Dermis microvascular lymphatic vessel endothelial cell (primary cell): ENCODE measurements at regions not wholly inside any gene's neighbourhood (a gene's known extent, or its start where the extent isn't known, plus 50 kb on each side); places are given as distances from the start of the nearest gene placed in this dataset.
A peak's percentile ranks its signal among the peaks of the same experiment; 100 is the strongest.

Source experiments
- DNase-seq, 2 donors: peaks; one replicate each; pipeline versions ENCODE4 v3.0.0 to v3.0.0-alpha.2; 2010; ENCODE audit warnings: low read depth in 2 of 2

DNA sequence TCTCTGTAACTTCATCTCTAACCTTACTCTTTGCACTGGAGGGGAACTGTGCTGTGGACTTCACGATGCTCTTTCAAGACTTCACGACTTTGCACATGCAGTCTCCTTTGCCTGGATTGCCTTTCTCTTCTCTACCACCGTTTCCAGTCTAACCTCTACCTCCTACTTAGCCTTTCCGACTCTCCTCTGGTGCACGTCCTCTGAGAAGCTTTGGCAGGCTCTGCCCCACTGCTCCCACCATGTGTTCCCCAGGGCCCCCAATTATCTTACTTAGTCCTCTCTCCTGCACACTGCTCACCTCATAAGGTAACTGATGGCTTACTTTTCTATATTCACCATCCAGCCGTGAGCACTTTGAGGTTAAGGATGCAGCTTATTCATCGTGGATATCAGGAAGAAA is 101.7 kb upstream of the GJB5 start:
- DNase-seq: no peak

DNA sequence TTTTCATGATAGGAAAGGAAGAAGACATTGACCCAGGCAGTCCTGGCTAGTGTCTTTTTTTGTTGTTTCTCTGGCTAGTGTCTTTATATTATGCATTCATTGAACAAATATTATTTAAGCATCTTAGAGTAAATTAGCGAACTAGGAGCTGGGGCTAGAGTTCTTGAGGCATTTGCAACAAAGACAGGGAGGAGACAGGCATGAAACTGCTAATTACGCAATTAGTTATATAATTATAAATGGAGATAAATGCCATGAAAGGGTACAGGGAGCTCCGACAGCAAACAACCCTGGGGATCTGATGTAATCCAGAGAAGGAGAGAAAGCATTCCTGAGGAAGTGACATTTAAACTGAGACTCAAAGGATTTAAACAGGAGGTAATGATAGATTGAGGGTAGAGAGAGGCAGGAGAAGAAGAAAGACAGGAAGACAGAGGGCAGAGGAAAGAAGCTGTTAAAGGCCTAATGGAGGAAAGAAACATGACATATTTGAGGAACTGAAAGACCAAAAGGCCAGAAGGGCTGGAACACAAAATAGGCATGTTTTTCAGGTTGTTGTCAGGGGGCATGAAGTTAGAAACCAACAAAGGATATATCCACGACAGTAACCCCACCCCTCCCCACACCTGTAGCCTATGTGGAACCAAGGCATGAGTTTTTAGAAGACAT is 99.5 kb upstream of the GJB5 start:
- no peak for DNase-seq

DNA sequence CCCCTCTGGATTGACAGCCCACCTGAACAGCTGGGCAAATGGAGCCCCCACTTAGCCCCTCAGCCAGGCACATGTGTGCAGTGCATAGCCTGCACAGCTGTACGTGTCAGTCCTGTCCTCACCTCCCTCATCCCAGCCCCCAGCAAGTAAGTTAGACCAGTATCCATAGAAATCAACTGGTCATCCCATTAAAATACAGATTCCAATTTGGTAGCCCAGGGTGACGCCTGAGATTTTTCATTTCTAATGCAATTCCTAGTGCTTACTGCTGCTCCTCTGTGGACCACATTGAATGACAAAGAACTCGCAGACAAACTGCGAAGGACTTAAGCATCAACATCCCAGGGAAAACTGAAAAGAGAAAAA is 99.0 kb upstream of the GJB5 start:
- DNase-seq: no peak

DNA sequence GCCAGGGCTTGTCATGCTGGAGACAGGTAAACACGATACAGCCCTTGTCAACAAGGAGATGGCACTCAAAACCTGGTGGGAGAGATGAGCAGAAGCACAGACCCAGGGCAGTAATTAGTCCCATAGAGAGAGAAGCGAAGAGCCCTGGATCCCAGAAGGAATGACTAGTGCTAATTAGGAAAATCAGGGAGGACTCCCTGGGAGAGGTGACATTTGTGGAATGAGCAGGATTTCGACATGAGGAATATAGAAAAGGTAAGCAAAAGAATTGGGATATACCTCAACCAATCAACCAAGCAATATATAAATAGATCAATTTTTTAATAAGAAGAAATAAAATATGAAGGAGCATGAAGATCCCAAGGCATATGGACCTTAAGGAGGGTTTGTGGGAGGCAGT is 98.5 kb upstream of the GJB5 start:
- DNase-seq: no peak

DNA sequence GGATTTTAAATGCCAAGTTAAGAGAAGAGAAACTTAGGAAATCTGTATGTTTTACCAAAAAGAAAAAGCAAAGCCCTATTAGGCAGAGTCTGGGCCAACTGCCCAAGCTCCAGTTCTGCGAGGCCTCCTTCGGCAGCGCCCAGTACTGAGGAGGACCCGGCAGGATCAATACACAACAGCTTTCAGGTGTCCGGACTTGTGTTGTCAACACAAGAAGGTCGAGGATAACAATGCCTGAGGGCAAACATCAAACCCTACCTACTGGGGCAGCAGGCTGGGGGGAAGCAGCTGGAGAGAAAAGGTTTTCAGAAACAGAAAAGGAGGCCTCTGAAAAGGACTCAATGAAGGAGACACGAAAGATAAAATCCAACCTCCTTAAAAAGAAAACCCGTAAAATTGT is 98.1 kb upstream of the GJB5 start:
- no peak for DNase-seq

DNA sequence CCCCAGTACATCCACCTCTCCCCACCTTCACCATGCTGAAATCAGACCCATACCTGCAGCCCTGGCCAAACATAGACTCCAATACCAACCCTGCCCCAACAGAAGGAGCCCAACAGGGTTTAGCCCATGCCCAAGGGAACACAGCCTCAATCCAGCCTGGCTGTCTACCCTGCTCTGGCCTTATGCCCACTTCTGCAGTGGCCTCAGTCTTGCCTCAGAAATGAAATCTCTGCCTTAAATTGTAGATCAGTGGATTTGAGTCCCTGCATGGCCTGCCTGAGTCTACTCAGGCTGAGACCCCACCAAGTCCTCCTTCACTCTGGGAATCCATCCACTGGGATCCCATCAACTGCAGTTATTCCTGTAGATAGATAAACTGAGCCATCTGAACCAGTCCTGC is 97.6 kb upstream of the GJB5 start:
- no peak for DNase-seq

DNA sequence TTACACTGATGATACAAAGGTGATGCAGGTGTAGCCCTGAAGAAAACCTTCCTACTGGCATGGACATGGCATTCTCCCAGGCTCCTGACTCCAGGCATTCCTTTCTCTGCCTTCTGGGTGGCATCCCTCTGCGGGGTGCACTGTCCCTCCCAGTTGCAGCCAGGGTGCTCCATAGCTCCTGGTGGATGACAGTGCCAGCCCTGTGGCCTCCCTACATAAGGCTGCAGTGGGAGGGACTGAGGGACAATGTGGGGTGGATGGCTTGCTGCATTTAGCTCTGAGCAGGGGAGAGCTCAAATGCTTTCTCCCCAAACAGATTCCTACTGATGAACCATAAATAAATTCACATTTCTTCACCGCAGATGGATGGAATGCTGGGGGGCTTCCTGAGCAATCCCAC is 97.0 kb upstream of the GJB5 start:
- no peak for DNase-seq

DNA sequence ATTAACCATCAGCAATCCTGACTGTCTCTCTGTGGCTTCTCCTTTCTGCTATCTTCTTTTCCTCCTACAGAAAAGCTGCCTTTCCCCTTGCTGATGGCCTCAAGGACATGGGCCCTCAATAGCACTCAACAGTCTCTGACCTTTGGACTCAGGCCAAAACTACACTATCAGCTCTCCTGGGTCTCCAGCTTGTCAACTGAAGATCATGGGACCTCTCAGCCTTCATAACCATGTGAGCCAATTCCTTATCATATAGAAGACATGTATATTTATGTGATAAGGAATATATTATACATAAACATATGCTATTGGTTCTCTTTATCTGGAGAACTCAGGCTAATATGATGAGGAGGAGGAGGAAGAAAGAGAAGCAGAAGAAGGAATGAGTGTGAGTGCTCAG is 91.8 kb upstream of the GJB5 start:
- DNase-seq: no peak

DNA sequence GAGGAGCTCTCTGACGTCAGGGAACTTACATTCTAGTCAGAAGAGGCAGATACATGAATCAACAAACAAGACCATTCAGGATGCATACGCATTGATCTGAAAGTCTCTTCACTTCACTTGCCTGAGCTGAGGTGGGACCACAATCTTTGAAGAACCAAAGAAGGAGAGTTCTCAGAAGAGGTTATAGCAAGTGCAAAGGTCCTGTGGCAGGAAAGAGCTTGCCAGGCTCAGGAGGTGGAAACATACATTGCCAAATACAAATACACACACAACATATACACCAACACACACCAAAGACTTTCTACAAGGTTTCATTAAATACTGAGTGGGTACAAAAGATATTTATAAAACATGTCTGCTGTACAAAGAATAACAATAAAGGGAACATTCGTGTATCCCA is 86.8 kb upstream of the GJB5 start:
- DNase-seq: no peak

DNA sequence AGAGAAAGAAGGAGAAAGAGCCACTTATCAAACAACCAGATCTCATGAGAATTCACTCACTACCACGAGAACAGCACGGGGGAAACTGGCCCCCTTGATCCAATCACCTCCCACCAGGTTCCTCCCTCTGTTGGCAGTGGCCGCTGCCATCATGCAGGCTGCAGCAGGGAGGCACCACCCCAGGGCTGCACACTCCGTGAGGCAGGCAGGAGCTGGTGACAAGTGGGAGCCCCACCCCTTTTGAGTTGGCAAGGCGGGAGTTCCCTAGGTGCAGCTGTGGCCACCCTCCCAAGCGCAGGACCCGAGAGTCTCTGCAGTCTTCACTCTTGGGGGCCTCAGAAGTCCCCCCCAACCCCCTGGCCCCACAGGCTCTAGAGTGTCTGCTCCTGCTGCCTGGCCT is 83.9 kb upstream of the GJB5 start:
- no peak for DNase-seq

DNA sequence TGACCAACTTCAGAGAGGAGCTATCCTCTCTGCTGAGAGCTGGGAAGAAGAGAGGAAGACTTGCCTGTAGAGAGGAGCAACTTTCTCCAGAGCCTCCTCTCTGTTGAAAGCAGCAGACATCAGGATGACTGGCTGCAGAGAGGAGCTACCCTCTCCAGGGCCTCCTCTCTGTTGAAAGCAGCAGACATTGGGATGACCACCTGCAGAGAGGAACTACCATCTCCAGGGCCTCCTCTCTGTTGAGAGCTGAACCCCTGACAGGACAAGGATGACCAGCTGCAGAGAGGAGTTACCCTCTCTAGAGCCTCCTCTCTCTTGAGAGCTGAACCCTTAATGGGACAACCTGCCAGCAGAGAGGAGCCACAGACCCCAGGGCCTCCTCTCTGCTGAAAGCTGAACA is 83.0 kb upstream of the GJB5 start:
- no peak for DNase-seq

DNA sequence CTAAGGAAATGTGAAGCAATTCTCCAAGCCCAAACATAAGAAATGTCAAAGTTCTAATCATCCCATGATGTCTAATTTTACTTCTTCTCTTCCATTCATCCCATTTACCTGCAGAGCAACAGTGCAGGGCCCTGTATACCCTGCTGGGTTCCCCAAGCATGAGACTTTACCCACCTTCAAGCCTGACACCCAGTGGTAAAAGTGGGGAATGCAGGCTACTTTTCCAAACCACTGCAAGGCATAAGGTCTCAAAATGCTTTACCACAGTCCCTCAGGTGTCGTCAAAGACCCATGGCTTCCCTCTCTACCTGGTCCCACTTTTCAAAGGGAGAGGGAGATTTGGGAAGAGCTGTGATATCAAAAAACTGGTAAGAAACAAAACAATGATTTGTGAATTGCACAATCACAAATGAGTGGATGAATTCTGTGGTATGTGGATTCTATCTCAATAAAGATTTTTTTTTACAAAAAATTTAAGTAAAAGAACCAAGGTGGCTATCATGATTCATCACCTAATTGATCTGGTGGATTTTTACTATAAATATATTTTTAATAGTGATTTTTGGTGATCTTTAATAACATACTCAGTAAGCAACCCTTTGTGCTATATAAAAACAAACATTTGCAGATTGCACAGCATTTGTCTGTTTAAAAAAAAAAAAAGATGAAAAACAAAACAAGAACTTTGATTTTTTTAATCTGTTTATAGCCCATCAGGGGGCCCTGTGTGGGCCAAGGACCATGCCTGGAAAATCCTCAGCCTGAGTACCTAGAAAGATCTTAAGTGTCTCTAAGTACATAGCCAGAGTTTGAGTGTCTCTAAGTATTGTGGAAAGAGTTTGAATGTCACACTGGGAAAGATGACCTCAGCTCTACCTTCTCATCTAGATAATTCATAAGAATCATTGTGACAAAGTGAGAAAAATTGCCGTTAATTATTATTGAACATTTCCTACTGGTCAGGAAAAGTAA is 73.1 kb upstream of the GJB5 start:
- peak; percentile 14 to 33 for DNase-seq

DNA sequence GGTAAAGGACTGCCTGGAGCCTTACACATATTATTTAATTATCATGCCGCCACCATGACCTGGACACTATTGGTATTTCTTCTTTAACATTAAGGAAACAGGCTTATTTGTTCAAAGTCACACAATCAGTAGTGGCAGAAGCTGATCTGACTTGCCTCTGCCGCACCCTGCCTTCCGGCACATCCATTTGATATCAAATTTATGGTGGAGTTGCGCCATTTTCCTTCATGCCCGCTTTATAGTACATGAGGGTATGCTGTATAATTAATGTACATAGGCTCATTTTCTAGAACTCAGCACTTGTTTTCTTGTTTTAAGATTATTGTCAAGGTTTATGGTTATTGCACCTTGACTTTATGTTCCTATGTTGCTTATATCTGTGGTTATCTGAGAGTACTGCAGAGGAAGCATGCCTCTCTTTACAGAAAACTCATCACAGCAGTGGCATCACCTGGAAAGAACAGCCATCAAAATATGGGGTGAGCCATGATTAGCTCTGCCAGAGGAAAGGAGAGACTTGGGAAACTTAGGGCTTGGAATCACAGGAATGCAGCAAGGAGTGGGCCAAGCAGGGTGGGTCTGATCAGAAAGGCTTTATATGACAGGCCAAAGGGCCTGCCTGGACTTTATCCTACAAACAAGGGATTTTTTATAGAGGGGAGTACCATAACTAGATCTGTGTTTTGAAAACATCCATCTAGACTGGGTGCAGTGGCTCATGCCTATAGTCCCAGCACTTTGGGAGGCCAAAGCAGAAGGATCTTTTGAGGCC is 72.2 kb upstream of the GJB5 start:
- no peak for DNase-seq

DNA sequence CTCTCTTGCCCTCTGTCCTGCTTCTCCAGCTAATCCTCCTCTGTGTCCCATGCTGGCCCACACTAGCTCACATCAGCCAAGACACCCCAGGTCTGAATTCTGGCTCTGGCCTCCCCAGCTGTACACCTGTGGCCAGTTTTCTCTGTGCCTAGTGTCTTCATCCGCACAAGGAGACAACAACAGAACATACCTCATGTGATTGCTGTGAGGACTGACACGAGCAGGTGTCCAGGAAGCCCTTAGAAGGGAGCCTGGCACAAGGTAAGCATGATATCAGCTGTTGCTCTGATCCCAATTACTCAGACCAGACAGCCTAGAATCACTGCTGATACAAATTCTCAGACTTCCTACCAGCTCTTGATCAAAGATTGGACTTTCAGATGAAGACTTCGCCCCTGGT is 71.2 kb upstream of the GJB5 start:
- no peak for DNase-seq

DNA sequence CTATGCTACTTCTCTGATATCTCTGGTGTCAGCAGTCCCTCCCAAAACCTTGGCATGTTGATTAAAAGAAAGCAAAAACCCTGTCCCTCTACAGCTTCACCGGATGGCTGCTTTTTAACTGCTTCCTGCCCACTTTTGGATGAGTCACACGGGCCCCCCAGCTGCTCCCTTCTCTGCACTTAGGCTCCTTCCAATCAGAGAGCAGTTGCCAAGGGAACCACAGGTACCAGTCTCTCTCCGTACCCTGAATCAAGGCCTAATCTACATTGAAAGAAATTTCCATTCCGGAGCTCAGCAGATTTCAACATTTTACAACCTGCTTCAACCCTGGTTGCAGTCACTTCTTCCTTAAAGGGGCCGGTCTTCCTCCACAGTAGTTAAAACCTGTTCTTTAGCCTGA is 70.6 kb upstream of the GJB5 start:
- no peak for DNase-seq

DNA sequence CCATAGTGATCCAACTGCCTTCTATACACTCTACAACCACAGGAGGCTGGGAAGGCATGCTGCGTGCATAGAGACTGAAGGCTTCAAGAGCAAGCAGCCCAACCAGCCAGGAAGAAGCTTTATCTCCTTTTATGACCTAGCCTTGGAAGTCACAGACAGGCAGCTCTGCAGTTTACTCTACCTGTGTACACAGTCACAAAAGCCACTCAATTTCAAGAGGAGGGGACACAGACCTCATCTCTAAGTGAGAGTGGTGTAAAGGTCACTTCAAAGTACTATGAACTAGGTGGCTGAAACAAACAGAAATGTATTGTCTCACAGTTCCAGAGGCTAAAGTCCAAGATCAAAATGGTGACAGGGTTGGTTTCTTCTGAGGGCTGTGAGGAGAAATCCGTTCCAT is 69.6 kb upstream of the GJB5 start:
- DNase-seq: no peak

DNA sequence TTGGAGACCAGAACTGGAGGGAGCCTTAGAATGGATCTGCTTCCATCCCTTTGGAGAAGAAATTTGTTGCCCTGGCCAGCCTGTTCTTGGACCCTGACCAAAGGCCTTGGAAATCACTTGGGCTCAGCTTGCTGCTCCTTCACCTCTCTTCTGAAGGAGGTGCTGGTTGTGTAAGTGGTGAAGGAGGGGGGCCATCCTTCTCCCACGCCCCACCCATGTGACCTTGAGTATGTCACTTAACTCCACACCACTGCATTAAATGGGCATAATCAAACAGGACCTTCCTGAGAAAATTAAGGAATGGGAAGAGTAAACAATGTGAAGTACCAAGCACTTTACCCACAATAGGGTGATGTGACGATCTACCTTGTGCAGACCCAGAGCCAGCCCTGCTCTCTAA is 68.3 kb upstream of the GJB5 start:
- DNase-seq: no peak

DNA sequence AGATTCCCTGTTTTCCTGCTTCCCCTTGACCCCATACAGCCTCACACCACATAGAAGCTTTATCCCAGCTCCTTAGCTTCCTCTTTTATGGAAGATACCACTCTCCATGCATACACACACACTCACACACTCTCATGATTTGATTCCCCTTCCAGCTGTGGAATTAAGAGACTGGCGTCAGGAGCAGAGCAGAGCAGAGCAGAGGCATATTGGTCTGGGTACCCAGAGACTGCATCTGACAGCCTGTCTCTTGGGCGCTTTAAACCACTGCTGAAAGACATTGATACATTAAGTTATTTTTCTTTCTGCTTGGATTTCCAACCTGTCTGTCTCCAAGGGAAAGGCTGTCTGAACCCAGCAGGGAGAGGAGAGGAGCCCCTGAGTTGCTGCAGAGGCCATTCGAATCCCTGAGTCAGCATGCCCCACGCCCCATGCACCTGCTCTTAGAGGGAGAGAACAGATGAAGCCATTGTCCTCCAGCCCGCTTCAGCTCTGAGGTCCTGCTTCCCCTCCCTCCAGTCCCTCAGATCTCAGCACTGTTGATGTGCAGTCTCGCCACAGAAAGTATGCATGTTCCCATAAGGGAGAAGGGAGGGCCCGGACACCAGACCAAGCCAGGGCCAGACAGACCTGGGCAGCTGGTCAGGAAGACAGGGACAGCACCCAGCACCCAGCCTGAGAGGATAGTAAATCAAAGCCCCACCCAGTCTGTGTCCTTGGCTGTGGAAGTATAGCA is 66.7 kb upstream of the GJB5 start:
- no peak for DNase-seq

DNA sequence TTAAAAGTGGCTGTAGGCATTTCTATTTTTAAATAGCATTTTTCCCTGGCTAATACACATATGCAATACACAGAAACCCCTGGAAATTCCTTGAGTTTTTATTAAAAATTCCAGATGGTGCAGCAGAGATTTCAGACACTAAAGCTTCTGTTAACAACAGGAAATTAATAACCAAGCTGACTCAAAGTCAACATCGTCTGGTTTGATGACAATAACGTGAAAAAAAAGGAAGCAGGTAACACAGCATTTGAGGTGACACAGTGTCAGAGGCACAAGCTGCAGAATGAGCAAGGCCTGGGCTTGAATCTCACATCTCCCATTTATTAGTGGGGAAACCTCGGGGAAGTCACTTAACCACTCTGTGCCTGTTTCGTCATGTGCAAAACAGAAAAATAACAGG is 64.6 kb upstream of the GJB5 start:
- DNase-seq: no peak

DNA sequence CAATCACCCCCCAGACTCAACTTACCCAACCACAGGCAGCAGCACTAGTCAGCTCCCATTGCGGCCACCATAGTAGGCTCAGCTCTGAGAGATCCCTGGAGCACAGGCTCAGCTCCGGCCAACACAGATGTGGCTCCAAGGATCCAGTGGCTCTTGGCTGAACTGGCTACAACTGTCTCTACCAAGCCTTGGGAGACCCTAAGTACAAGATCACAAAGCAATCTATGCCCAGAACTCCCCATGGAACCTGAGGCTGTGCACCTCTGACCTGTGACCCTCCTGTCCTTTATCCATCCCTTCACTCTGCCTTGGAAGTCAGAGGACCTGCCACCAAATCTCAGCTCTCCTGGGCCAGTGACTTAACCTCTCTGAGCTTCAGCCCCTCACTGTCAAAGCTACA is 61.8 kb upstream of the GJB5 start:
- no peak for DNase-seq

DNA sequence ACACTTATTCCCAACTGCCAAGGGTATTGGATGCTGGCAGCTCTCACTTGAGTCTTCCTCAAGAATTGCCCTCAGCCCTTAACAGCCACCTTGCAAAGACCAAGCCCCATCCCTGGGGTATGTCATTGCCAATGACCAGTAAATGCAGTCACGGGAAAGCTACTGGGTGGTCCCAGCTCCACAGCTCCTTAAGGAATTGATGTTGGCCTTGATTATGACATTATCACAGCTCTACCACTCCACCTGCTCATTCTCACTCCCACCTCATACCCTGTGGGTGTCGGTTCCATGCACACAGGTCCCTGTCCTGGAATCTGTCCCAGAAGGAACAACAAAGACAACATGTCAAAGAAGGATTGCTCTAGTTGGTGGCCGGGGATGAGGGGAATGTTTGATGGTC is 60.5 kb upstream of the GJB5 start:
- no peak for DNase-seq

DNA sequence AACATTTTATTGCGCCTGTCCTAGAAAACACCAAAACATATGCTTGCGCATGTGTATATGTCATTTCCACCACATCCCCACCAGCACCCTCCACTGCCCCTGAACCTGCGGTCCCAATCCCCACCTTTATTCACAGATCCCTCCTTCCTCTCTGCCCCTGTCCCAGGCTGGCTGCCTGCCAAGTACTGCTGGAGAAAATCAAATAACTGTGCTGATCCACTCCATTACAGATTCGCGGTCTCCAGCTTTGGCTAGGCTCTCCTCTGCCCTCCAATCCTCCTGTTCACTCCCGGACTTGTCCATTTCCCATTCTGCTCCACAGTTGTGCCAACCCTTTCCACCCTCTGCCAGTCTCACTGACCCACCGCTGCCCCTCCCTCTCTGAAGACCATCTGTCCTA is 59.3 kb upstream of the GJB5 start:
- no peak for DNase-seq
